Cerebellar cortex (tissue), 1 donor: ENCODE measurements at regions not wholly inside any gene's neighbourhood (a gene's known extent, or its start where the extent isn't known, plus 50 kb on each side); places are given as distances from the start of the nearest gene placed in this dataset.

Experiments
- DNase-seq: peaks from one replicate; pipeline ENCODE4 v3.0.0-alpha.2; 2015; ENCODE audit warnings: low spot score

GRCh38 chr2:162964513-162964912 is 125.9 kb upstream of the KCNH7 start:
- no peak for DNase-seq

GRCh38 chr2:162963156-162963555 is 124.6 kb upstream of the KCNH7 start:
- peak; percentile 73 for DNase-seq

GRCh38 chr2:162945785-162946184 is 107.2 kb upstream of the KCNH7 start:
- DNase-seq: no peak

GRCh38 chr2:162938387-162938786 is 99.8 kb upstream of the KCNH7 start:
- no peak for DNase-seq

- no peak for DNase-seq
Measured at GRCh38 chr2:162934191-162934590, 95.6 kb upstream of the KCNH7 start.

- no peak for DNase-seq
Measured at GRCh38 chr2:162932416-162932815, 93.8 kb upstream of the KCNH7 start.

GRCh38 chr2:162929571-162929970 is 91.0 kb upstream of the KCNH7 start:
- no peak for DNase-seq

GRCh38 chr2:162928356-162928755 is 89.8 kb upstream of the KCNH7 start:
- no peak for DNase-seq

- no peak for DNase-seq
Measured at GRCh38 chr2:162926907-162927306, 88.3 kb upstream of the KCNH7 start.

GRCh38 chr2:162926501-162926900 is 87.9 kb upstream of the KCNH7 start:
- no peak for DNase-seq

GRCh38 chr2:162925595-162925994 is 87.0 kb upstream of the KCNH7 start:
- DNase-seq: no peak

- no peak for DNase-seq
Measured at GRCh38 chr2:162919111-162919510, 80.5 kb upstream of the KCNH7 start.

GRCh38 chr2:162917626-162918025 is 79.1 kb upstream of the KCNH7 start:
- no peak for DNase-seq

- DNase-seq: no peak
Measured at GRCh38 chr2:162916286-162916801, 77.8 kb upstream of the KCNH7 start.

GRCh38 chr2:162915858-162916257 is 77.3 kb upstream of the KCNH7 start:
- no peak for DNase-seq

GRCh38 chr2:162914161-162914560 is 75.6 kb upstream of the KCNH7 start:
- no peak for DNase-seq

- DNase-seq: no peak
Measured at GRCh38 chr2:162912787-162913186, 74.2 kb upstream of the KCNH7 start.

GRCh38 chr2:162908567-162908966 is 70.0 kb upstream of the KCNH7 start:
- DNase-seq: no peak

- DNase-seq: peak; percentile 74
Measured at GRCh38 chr2:162890690-162891311, 52.2 kb upstream of the KCNH7 start.

- no peak for DNase-seq
Measured at GRCh38 chr2:162888652-162889051, 50.1 kb upstream of the KCNH7 start.
